T-helper 2 cell treated with Interferon-gamma antibody and Interleukin-4, amounts not matched to agents 5 μg/mL and 100 μg/mL, for 36 hours (primary cell): ENCODE measurements at regions not wholly inside any gene's neighbourhood (a gene's known extent, or its start where the extent isn't known, plus 50 kb on each side); places are given as distances from the start of the nearest gene placed in this dataset.
"Not testable (repeated sequence)": the region's sequence is repeated elsewhere in the genome, so short reads cannot be mapped to it uniquely, and the experiment has no call there.

Experiments used
- DNase-seq: peaks from one replicate; pipeline ENCODE4 v3.0.0; 2021; ENCODE audit warnings: low spot score
- H3K27ac Mint-ChIP-seq: one replicate; pipeline ENCODE4 v1.8.0; 2021; ENCODE audit warnings: mild to moderate bottlenecking, mixed read lengths
- H3K27me3 Mint-ChIP-seq: one replicate; pipeline ENCODE4 v1.8.0; 2021; ENCODE audit warnings: low read depth, mixed read lengths
- H3K36me3 Mint-ChIP-seq: one replicate; pipeline ENCODE4 v1.8.0; 2021; ENCODE audit warnings: low read depth, mixed read lengths
- H3K4me1 Mint-ChIP-seq: one replicate; pipeline ENCODE4 v1.8.0; 2021; ENCODE audit warnings: low read depth, mixed read lengths
- H3K4me3 Mint-ChIP-seq: one replicate; pipeline ENCODE4 v1.8.0; 2022; ENCODE audit warnings: mild to moderate bottlenecking, moderate library complexity, mixed read lengths
- H3K9me3 Mint-ChIP-seq: one replicate; pipeline ENCODE4 v1.8.0; 2021; ENCODE audit warnings: mixed read lengths

DNA sequence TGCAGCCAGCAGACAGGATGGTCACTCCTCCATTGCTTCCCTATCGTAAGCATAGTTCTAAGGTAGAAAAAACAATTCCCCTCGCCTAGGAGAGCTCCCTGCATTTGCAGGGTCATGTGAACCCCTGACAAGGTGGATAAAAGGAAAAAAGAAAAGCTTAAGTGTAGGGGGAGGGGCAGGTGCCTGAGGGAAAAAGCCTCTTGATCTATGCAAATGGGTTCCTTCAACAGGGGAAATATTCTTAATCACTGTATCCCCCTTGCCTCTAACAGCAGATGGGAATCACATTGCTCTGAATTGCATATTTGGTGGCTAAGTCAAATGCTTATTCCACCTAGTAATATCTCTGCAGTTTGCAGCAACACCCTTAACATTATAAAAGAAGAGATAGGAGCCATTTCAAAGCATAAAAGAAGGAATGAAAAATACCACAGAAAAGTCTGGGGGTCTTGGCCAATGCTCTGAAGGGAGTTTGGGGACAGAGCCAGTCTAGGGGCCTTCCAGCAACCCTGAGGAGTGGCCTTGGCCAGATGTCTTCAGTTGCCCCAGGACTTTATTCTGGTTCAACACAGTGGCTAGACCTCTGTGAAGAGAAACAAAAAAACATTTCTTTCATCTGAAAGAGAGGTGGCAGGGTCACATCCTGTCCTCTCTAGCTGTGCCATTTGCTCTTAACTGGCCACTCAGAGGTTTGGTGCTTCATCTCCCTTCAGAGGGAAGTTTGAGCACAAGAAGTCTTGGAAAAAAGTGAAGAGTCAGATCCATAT is 660.4 kb upstream of the GJE1 start:
- H3K4me3 Mint-ChIP-seq: no peak overlapping the region
- H3K27me3 Mint-ChIP-seq: no peaks in the 10 kb centered on the region
- H3K27ac Mint-ChIP-seq: no peak overlapping the region
- H3K4me1 Mint-ChIP-seq: peaks cover 6% of the 10 kb centered on the region
- H3K9me3 Mint-ChIP-seq: peaks cover 21% of the 10 kb centered on the region
- DNase-seq: no peak
- peaks cover 2% of the 10 kb centered on the region for H3K36me3 Mint-ChIP-seq

DNA sequence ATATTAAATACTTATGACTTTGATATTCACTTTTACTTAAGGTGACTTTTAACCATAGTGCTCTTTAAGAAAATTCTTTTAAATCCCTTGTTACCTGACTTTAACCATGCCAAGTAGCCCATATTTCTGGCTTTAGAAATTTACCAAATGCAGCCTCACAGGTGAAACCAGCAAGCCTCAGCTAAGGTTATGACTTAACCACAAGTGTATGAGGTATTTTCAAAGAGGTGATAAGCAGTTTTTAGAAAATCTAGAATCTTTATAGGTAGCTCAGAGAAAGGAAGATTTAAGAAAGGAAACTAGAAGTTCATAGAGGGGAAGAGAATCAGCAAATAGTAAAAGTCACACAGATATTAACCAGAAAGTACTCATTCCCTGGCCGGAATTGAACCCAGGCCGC is 661.9 kb upstream of the GJE1 start:
- Mint-ChIP-seq H3K4me1 (peaks cover 6% of the 10 kb centered on the region), H3K36me3 (peaks cover 2% of the 10 kb centered on the region), H3K27ac (no peak overlapping the region), H3K27me3 (no peaks in the 10 kb centered on the region), H3K4me3 (peak overlapping the region; percentile 3), H3K9me3 (peaks cover 21% of the 10 kb centered on the region)
- no peak for DNase-seq

DNA sequence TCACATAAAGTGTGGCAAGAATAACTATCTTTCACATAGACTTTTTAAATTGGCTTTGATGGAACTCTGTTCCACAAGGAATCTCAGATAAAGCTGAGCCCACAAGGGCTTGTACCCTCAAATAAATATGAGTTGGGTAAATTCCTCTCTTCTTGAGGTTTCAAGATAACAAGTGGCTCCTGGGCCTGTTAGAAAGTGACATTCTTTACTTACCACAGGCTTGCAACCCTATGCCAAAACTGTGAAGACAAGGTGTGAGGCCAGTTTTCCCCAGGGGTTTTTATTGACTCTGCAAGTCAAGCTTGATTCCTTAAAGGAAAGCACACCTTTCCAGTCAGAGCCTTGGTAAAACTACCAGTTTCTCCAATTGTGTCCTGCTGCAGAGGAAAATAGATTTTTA is 664.8 kb upstream of the GJE1 start:
- no peaks in the 10 kb centered on the region for H3K27me3 Mint-ChIP-seq
- no peak for DNase-seq
- H3K27ac Mint-ChIP-seq: no peak overlapping the region
- peaks cover 11% of the 10 kb centered on the region for H3K9me3 Mint-ChIP-seq
- peaks cover 15% of the 10 kb centered on the region for H3K4me1 Mint-ChIP-seq
- H3K36me3 Mint-ChIP-seq: peaks cover 2% of the 10 kb centered on the region
- no peak overlapping the region for H3K4me3 Mint-ChIP-seq

DNA sequence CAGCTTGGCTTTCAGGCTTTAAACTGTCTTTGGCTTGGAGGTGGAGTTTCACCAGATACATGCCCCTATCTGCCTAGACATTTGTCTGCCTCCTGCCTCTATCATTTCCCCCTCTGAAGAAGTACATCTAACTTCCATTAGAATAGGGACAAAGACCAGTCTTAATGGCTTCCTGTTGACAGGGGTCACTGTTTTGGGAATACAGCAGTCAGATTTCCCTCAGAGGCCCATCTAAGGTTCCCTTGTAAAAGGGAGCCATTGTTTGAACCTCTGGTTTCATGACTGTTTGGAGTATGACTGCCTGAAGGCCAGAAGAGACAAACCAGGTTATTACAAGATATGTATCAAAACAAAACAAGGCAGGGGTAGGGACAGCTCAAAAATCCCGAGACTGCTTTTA is 665.7 kb upstream of the GJE1 start:
- Mint-ChIP-seq H3K9me3 (peaks cover 8% of the 10 kb centered on the region), H3K4me3 (no peak overlapping the region), H3K27ac (no peak overlapping the region), H3K27me3 (no peaks in the 10 kb centered on the region), H3K36me3 (peaks cover 2% of the 10 kb centered on the region), H3K4me1 (peaks cover 15% of the 10 kb centered on the region)
- DNase-seq: no peak

- Mint-ChIP-seq H3K9me3 (no peaks in the 10 kb centered on the region), H3K27ac (no peak overlapping the region), H3K4me1 (peaks cover 11% of the 10 kb centered on the region), H3K4me3 (no peak overlapping the region), H3K27me3 (no peaks in the 10 kb centered on the region), H3K36me3 (no peaks in the 10 kb centered on the region)
- DNase-seq: no peak
Measured at GRCh38 chr6:141464896-141465295, 667.8 kb upstream of the GJE1 start.

DNA sequence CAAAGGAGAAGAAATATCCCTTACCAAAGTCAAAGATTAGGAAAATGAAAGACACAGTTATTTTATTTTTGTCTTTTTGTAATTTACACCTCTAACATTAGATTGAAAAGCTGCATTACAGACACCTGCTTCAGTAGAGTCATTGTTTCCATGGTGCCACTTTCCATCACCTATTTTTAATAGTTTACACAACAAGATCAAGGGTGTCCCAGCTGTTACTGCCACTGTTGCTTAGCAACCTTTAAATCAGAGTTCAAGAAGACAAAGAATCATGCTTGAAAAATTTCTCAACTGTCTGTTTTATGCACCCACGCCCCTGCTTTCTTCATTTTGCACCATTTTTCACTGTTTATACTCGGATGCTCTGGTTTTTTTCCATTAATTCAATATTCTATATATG is 668.2 kb upstream of the GJE1 start:
- Mint-ChIP-seq H3K4me3 (no peak overlapping the region), H3K27ac (no peak overlapping the region), H3K9me3 (no peaks in the 10 kb centered on the region), H3K4me1 (peaks cover 11% of the 10 kb centered on the region), H3K36me3 (no peaks in the 10 kb centered on the region), H3K27me3 (no peaks in the 10 kb centered on the region)
- DNase-seq: no peak

GRCh38 chr6:141463237-141463977 is 669.3 kb upstream of the GJE1 start:
- no peak for DNase-seq
- no peaks in the 10 kb centered on the region for H3K27me3 Mint-ChIP-seq
- peaks cover 11% of the 10 kb centered on the region for H3K4me1 Mint-ChIP-seq
- H3K9me3 Mint-ChIP-seq: no peaks in the 10 kb centered on the region
- no peaks in the 10 kb centered on the region for H3K36me3 Mint-ChIP-seq
- H3K4me3 Mint-ChIP-seq: peak overlapping the region; percentile 12
- H3K27ac Mint-ChIP-seq: no peak overlapping the region

DNA sequence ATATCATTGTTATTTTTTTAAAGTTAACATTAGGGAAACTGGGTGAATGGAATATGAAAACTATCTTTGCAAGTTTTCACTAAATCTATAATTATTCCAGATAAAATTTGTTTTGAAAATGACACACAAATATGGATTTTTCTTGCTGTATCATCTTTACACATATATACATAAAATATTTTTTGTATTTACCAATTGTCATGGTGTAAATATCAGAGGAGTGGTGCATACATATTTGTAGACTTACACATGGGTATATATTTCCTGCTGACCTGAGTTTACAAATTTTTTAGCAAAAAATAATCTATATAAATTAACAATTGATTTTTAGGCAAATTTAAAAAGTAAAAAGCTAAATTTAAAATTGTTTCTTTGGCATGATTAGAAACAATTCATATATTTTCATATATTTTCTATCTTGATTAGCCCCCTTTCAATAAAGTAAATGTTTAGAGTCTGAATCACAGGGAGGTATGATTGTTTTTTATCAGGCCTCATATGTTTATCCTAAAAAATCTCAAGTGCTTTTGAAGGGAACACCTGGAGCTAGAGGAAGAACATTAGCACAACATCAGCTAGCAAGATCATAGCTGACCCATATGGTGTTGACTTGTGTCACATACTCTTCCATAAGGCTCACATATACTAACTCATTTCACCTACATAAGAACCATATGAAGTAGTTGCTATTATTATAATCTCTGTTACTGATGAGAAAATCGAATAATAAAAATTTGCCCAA is 671.8 kb upstream of the GJE1 start:
- H3K27ac Mint-ChIP-seq: no peak overlapping the region
- no peak overlapping the region for H3K4me3 Mint-ChIP-seq
- H3K27me3 Mint-ChIP-seq: no peaks in the 10 kb centered on the region
- DNase-seq: no peak
- no peaks in the 10 kb centered on the region for H3K9me3 Mint-ChIP-seq
- no peaks in the 10 kb centered on the region for H3K36me3 Mint-ChIP-seq
- peaks cover 9% of the 10 kb centered on the region for H3K4me1 Mint-ChIP-seq

DNA sequence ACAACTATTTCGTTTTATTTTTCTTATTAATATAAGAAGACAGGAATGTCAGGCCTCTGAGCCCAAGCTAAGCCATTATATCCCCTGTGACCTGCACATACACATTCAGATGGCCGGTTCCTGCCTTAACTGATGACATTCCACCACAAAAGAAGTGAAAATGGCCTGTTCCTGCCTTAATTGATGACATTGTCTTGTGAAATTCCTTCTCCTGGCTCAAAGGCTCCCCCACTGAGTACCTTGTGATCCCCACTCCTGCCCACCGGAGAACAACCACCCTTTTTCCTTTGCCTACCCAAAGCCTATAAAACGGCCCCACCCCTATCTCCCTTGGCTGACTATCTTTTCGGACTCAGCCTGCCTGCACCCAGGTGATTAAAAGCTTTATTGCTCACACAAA is 672.5 kb upstream of the GJE1 start:
- H3K27ac Mint-ChIP-seq, H3K4me1 Mint-ChIP-seq, H3K4me3 Mint-ChIP-seq, DNase-seq, H3K36me3 Mint-ChIP-seq, H3K27me3 Mint-ChIP-seq, H3K9me3 Mint-ChIP-seq: not testable (repeated sequence)

DNA sequence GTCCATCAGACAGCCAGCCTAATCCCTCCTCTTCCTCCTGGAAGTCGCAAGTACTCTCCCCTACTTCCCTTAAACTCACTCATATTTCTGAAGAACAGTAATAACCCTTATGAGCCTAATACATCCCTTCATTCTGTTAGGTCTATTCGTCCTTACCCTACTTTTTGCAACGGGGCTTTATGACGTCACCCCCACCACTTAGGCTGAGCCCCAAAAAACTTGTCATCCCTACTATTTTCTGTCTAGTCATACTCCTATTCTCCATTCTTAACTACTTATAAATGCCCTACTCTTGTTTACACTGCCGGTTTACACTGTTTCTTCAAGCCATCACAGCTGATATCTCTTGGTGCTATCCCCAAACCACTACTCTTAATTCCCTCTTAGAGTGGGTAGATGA is 674.7 kb upstream of the GJE1 start:
- not testable (repeated sequence) for H3K4me1 Mint-ChIP-seq, DNase-seq, H3K27ac Mint-ChIP-seq, H3K27me3 Mint-ChIP-seq, H3K36me3 Mint-ChIP-seq, H3K9me3 Mint-ChIP-seq, H3K4me3 Mint-ChIP-seq

GRCh38 chr6:141452354-141452686 is 680.4 kb upstream of the GJE1 start:
- H3K4me1 Mint-ChIP-seq: peaks cover 2% of the 10 kb centered on the region
- no peak overlapping the region for H3K27ac Mint-ChIP-seq
- no peak overlapping the region for H3K4me3 Mint-ChIP-seq
- peaks cover 4% of the 10 kb centered on the region for H3K27me3 Mint-ChIP-seq
- H3K9me3 Mint-ChIP-seq: no peaks in the 10 kb centered on the region
- no peaks in the 10 kb centered on the region for H3K36me3 Mint-ChIP-seq
- DNase-seq: no peak

DNA sequence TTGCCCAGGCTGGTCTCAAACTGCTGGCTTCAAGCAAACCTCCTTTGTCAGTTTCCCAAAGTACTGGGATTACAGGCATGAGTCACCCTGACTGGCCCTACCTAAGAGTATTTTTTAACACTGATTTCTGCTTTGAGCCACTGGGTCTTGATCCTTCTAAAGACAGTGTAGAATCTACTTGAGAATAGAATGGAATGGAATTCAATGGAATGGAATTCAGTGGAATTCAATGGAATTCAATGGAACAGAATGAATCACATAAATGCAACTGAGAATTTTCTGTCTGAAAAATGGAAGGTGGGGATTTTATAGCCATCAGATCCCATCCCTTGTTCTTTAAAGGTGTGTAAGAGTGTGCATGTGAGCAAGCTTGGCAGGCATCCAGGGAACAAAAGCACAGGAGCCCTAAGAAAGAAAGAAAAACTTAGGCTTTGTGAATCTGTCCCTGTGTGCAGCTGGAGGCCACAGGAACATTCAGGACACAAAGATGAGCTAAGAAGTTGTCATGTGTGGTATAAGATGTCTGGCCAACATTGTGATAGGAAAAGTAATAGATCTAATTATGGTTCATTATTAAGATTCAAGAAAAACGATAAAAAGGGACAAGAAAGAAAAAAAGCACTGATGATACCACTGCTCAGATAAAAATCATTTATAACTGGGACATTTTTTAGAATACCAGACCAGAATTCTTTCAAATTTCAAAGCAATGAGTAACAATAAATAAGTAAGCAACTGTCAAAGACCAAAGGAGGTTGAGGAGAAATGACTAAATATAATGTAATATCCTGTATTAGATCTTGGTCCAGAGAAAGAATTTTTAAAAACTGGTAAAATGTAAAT is 681.0 kb upstream of the GJE1 start:
- H3K27ac Mint-ChIP-seq: no peak overlapping the region
- peaks cover 4% of the 10 kb centered on the region for H3K27me3 Mint-ChIP-seq
- no peaks in the 10 kb centered on the region for H3K9me3 Mint-ChIP-seq
- no peak overlapping the region for H3K4me3 Mint-ChIP-seq
- no peak for DNase-seq
- peaks cover 2% of the 10 kb centered on the region for H3K4me1 Mint-ChIP-seq
- H3K36me3 Mint-ChIP-seq: no peaks in the 10 kb centered on the region

- Mint-ChIP-seq H3K27ac (no peak overlapping the region), H3K27me3 (peaks cover 5% of the 10 kb centered on the region), H3K4me3 (no peak overlapping the region), H3K4me1 (peaks cover 2% of the 10 kb centered on the region), H3K36me3 (no peaks in the 10 kb centered on the region), H3K9me3 (no peaks in the 10 kb centered on the region)
- no peak for DNase-seq
Measured at GRCh38 chr6:141451181-141451510, 681.6 kb upstream of the GJE1 start.
